Activated naive CD8-positive, alpha-beta T cell treated with anti-CD3 and anti-CD28 coated beads for 36 hours (primary cell): ENCODE measurements at regions not wholly inside any gene's neighbourhood (a gene's known extent, or its start where the extent isn't known, plus 50 kb on each side); places are given as distances from the start of the nearest gene placed in this dataset.

ENCODE experiments used
- DNase-seq: peaks from one replicate; pipeline ENCODE4 v3.0.0; 2021
- H3K27ac Mint-ChIP-seq: one replicate; pipeline ENCODE4 v1.8.0; 2022; ENCODE audit warnings: mild to moderate bottlenecking, moderate library complexity, mixed read lengths
- H3K27me3 Mint-ChIP-seq: one replicate; pipeline ENCODE4 v1.8.0; 2022; ENCODE audit warnings: mild to moderate bottlenecking, mixed read lengths
- H3K36me3 Mint-ChIP-seq: one replicate; pipeline ENCODE4 v1.8.0; 2021; ENCODE audit warnings: mild to moderate bottlenecking, mixed read lengths
- H3K4me1 Mint-ChIP-seq: one replicate; pipeline ENCODE4 v1.8.0; 2021; ENCODE audit warnings: mixed read lengths
- H3K4me3 Mint-ChIP-seq: one replicate; pipeline ENCODE4 v1.8.0; 2022; ENCODE audit warnings: mild to moderate bottlenecking, moderate library complexity, mixed read lengths
- H3K9me3 Mint-ChIP-seq: one replicate; pipeline ENCODE4 v1.8.0; 2022; ENCODE audit warnings: mixed read lengths

DNA sequence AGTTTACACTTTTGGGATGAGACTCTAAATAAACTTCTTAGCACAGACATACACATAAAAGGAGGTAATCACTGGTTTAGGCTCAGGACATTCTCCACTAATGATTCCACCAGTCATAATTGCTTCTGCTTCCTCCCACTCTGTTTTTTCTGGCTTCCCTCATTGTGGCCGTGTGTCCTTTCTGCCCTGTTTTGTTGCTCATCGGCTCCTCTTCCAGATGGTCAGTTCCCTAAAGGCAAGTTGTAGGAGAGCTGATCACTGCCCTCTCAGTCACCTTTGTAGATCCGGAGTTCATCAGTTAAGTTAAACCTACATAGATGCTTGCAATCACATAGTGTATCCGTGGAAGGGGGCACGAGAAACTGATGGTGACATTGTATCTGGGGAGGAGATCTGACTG lies 200.5 kb upstream of the ARG1 start:
- peaks cover 13% of the 10 kb centered on the region for H3K4me1 Mint-ChIP-seq
- no peak overlapping the region for H3K4me3 Mint-ChIP-seq
- peaks cover 2% of the 10 kb centered on the region for H3K9me3 Mint-ChIP-seq
- H3K36me3 Mint-ChIP-seq, result peaks cover 13% of the 10 kb centered on the region
- DNase-seq, result no peak
- no peak overlapping the region for H3K27ac Mint-ChIP-seq
- no peaks in the 10 kb centered on the region for H3K27me3 Mint-ChIP-seq

DNA sequence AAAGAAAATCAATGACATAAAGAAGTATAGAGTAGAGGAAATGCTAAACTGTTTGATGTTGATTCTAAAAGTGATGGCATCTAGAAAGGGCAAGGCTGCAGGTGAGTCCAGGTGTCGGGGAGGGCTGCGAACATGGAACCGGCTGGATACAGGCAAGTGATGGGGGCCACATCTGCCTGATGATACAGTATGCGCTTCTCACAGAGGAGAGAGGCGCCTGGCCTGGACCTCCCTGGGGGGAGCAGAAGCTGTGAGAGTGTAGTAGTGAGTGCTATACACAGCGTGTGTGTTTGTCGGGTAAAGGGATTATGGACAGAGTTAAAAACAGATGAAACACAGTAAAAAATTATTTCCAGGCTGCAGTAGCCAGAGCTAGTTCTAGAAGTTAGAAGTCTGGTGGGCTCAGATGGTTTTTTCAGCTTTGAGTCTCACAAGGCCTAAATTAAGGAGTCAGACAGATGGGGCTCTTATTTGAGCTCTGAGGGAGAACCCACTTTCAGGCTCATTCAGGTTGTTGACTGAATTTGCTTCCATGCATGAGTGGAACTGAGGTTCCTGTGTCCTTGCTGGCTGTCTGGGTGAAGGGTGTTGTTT lies 195.8 kb upstream of the ARG1 start:
- no peaks in the 10 kb centered on the region for H3K27me3 Mint-ChIP-seq
- DNase-seq, result no peak
- peaks cover 4% of the 10 kb centered on the region for H3K4me1 Mint-ChIP-seq
- peaks cover 2% of the 10 kb centered on the region for H3K9me3 Mint-ChIP-seq
- no peak overlapping the region for H3K4me3 Mint-ChIP-seq
- H3K27ac Mint-ChIP-seq, result no peak overlapping the region
- H3K36me3 Mint-ChIP-seq, result peaks cover 23% of the 10 kb centered on the region

DNA sequence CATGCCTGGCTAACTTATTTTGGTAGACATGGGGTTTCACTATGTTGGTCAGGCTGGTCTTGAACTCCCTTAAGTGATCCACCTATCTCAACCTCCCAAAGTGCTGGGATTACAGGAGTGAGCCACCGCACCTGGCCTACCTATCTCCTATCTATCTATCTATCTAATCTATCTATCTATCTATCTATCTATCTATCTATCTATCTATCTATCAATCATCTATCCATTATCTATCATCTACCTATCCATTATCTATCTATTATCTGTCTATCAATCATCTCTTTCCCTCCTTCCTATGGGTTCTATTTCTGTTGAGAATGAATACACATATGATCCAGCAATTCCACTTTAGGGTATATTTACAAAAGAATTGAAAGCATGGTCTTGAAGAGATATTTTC lies 194.2 kb upstream of the ARG1 start:
- Mint-ChIP-seq H3K9me3 (no peaks in the 10 kb centered on the region), H3K4me3 (no peak overlapping the region), H3K27ac (no peak overlapping the region), H3K36me3 (peaks cover 19% of the 10 kb centered on the region), H3K27me3 (no peaks in the 10 kb centered on the region), H3K4me1 (peaks cover 6% of the 10 kb centered on the region)
- DNase-seq, result no peak

DNA sequence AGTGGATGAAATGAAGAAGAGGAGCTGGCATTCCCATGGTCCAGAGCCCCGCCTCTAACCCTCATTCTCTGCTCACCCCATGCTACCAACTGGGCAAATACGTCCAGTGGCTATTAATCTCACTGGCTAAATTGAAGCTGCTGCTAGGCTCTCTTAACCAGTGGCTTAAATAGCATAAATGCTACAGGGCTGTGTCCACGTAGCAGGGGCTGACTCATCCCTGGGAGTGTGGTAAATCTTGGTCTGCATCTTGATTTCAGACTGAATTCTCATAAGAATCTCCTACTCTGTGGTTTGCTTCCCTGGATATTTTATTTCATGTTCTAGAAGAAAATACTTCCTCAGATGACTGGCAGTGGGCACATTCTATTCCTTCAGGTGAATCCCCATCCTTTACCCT lies 193.1 kb upstream of the ARG1 start:
- Mint-ChIP-seq H3K27me3 (no peaks in the 10 kb centered on the region), H3K4me3 (no peak overlapping the region), H3K9me3 (no peaks in the 10 kb centered on the region), H3K4me1 (peaks cover 11% of the 10 kb centered on the region), H3K36me3 (peaks cover 19% of the 10 kb centered on the region), H3K27ac (no peak overlapping the region)
- no peak for DNase-seq

DNA sequence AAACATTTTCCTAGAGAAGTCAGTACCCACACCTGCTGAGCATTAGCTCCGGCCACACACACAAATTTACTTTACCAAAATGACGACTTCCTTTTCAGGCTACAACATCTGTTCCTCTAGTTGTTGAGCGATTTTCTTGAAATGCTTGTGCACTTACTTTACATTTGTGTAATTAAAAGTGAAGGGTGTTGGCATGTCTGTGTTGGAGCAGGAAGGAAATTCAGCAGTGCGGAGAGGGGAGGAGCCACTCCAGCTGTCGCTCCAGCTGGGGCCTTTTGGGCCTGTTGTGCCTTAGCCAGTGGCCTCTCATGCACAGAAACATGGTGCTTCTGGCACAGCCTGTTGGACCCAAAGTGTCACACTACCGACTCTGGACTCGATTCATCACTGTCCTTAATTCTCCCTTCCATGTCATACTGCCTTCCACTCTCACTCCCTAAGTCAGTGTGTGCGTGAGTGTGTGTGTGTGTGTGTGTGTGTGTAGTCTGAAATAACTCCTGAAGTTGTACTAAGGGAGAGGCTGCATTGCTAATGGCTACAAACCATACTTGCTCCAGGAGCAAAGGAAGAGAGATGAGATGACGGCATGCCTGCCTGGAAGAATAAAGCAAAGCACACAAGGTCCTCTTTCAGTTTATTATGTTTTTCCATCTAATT lies 191.8 kb upstream of the ARG1 start:
- peaks cover 24% of the 10 kb centered on the region for H3K36me3 Mint-ChIP-seq
- peaks cover 13% of the 10 kb centered on the region for H3K4me1 Mint-ChIP-seq

DNA sequence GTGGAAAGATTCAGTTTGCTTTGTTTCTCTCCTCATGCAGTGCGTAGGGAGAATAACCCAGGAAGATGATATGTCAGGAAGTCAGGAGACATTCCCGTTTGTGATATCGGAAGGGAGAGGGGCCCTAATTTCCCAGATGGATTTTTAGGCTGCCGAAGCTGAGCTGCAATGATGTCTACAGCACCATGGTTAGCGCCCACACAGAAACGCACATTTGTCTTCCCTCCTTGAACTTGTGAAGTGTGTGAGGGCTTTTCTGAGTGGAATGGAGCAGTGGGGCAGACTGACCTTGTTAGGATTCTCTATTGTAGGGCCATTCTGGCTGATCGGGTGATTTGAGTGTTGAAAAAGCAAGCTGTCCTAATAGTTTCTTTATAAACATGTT lies 191.3 kb upstream of the ARG1 start:
- Mint-ChIP-seq H3K4me3 (no peak overlapping the region), H3K9me3 (no peaks in the 10 kb centered on the region), H3K36me3 (peaks cover 25% of the 10 kb centered on the region), H3K27me3 (no peaks in the 10 kb centered on the region), H3K4me1 (peaks cover 13% of the 10 kb centered on the region), H3K27ac (no peak overlapping the region)
- DNase-seq, result no peak

More for the DNA sequence above, 191.8 kb upstream of the ARG1 start:
- Mint-ChIP-seq H3K4me3 (no peak overlapping the region), H3K9me3 (no peaks in the 10 kb centered on the region), H3K27ac (no peak overlapping the region), H3K27me3 (no peaks in the 10 kb centered on the region)
- no peak for DNase-seq

DNA sequence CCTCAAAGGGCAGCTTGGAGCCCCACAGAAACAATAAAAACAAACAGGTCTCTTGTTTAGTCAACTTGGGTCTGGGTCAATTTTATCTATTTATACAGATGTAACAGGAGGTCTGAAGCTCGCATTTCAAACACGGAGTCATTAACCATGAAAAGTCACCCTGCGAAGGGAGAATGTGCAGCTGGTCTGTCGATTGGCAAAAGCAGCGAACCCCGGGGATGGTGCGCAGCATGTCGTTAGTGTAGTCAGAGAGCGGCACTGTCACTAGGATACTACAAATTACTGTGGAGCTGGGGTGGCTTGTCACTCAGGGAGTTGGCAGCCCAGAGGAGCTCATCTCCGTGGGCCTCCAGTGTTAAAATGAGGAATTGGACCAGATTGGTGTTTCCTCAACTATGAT lies 190.4 kb upstream of the ARG1 start:
- no peak overlapping the region for H3K4me3 Mint-ChIP-seq
- H3K27ac Mint-ChIP-seq, result no peak overlapping the region
- H3K9me3 Mint-ChIP-seq, result no peaks in the 10 kb centered on the region
- DNase-seq, result no peak
- H3K4me1 Mint-ChIP-seq, result peaks cover 13% of the 10 kb centered on the region
- H3K36me3 Mint-ChIP-seq, result peaks cover 25% of the 10 kb centered on the region
- no peaks in the 10 kb centered on the region for H3K27me3 Mint-ChIP-seq

DNA sequence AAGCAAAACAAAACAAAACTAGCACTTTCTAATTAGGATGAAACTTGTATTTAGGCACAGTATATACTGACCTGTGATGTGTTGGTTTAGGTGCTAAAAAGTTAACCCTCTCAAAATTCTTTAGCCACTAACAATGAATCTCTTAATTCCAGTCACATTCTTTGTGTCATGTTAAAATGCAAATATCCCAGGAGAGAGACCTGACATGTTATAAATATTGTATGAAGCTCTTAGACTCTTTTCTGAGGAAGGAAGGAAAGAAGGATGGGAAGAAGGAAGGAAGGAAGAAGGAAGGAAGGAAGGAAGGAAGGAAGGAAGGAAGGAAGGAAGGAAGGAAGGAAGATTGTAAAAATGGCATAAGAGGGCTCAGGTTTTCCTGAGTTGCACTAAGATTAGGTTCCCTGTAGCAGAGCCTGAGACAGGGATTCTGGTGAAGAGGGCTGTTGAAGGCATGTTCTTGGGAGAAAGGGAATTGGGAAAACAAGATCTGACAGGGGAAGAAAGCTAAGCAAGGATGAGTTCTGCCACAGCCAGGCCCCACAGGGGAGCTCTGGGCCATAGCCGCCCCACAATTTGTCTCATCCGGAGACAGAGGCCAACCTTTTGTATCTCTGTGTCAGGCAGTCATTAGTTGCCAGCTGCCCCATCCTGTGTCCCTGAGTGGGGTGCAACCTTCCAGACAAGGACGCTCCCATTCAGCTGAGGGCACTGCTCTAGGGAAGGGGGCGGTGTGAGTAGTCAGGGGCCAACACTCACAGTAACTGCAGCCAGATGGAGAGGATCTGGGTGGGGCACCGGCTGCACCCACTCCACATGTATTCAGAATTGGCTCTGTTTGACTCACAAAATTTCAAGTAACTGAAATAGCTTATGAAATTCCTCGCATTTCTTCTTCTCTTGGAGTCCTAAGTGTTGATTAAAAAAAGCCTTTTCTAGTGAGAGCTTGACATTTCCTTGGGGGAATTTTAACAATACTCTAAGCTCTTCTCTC lies 189.3 kb upstream of the ARG1 start:
- Mint-ChIP-seq H3K9me3 (no peaks in the 10 kb centered on the region), H3K27ac (no peak overlapping the region), H3K4me3 (no peak overlapping the region), H3K4me1 (peaks cover 13% of the 10 kb centered on the region), H3K27me3 (no peaks in the 10 kb centered on the region), H3K36me3 (peaks cover 28% of the 10 kb centered on the region)
- no peak for DNase-seq

DNA sequence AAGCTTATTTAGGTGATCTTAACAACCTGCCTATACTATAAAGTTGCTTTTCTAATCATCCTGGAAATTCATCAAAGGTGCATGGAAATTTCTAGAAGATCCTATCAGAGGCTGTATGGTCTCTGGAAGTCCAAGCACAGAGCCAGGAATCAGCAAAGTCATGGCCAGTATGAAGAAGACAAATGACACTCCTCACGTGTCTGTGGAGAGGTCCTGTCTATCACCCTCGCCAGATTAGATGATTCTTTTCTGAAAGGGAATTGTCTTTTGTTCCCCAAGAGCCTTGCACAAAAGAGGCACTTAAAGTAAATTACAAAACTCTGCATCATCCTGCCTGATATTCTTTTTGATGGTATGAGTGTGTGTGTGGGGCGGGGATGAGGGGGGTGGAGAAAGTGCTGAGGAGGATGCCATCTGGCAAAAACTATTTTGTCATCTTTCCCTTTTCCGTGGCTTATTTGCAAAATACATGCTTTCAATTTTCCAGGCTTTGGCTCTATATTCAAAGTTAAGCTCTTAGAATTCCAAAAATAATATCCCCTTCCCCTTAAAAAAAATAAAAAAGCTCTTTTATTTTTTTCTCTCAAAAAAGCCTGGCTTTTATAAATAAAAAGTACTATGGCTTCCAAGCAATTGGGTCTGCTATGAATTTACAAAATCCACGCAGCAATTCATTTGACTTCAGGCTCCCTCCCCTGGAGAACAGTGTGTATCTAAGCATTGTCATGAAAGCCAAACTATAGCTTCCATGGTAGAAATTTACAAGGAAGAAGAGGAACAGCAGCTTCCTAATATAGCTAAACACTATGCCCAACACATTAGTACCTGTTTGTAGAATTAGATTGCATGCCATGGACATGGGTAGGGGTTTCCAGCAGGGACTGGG lies 185.2 kb upstream of the ARG1 start:
- Mint-ChIP-seq H3K27ac (no peak overlapping the region), H3K9me3 (no peaks in the 10 kb centered on the region), H3K36me3 (peaks cover 23% of the 10 kb centered on the region), H3K4me1 (peaks cover 13% of the 10 kb centered on the region), H3K4me3 (no peak overlapping the region), H3K27me3 (no peaks in the 10 kb centered on the region)
- DNase-seq, result no peak

DNA sequence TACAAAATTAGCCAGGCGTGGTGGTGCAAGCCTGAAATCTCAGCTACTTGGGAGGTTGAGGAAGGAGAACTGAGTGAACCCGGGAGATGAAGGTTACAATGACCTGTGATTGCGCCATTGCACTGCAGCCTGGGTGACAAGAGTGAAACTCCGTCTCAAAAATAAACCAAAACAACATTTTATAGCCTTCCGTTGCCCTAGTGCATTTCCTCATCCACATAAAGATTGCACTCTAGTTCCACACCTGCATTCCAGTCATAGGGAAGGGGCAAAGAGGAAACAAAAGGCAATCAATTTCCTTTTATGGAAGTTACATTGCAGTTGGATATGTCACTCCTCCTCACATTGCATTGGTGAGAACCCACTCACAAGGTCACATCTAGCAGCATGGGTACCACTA lies 182.7 kb upstream of the ARG1 start:
- H3K9me3 Mint-ChIP-seq, result peaks cover 7% of the 10 kb centered on the region

DNA sequence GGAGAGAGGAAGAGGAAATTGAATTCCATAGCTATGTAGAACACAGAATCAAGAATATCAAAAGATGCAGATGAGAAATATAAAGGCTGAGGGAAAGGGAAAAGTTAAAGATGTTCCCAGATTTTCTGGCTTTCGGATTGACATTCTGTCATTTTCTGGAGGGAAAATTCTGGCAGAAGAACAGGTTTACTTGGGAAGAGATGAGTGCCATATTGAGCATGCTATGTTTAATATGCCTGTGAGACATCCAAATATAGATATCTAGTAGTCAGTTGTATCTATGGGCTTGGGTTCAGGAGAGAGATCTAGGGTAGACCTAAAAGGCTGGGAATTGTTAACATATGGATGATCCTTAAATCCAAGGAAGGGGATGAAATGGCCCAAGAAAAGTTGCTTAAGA lies 181.9 kb upstream of the ARG1 start:
- Mint-ChIP-seq H3K27me3 (no peaks in the 10 kb centered on the region), H3K9me3 (peaks cover 10% of the 10 kb centered on the region), H3K4me1 (peaks cover 3% of the 10 kb centered on the region), H3K36me3 (peaks cover 33% of the 10 kb centered on the region), H3K27ac (no peak overlapping the region), H3K4me3 (no peak overlapping the region)
- no peak for DNase-seq

More for the DNA sequence above, 182.7 kb upstream of the ARG1 start:
- peaks cover 34% of the 10 kb centered on the region for H3K36me3 Mint-ChIP-seq
- H3K4me1 Mint-ChIP-seq, result peaks cover 3% of the 10 kb centered on the region
- DNase-seq, result no peak
- H3K27ac Mint-ChIP-seq, result no peak overlapping the region
- H3K27me3 Mint-ChIP-seq, result no peaks in the 10 kb centered on the region
- H3K4me3 Mint-ChIP-seq, result no peak overlapping the region

DNA sequence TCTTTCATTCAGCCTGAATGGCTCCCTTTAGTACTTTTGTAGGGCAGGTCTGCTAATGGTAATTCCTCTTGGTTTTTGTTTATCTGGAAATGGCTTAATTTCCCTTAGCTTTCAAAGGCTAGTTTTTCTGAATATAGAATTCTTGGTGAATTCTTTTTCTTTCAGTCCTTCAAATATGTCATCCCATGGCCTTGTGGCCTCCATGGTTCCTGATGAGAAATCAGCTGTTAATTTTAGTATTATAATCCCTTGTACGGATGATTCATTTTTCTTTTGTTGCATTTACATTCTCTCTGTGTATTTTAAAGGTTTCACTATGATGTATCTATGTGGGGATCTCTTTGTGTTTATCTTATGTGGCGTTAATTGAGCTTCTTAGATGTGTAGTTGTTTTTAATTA lies 179.6 kb upstream of the ARG1 start:
- Mint-ChIP-seq H3K4me3 (no peak overlapping the region), H3K36me3 (peaks cover 34% of the 10 kb centered on the region), H3K4me1 (peaks cover 3% of the 10 kb centered on the region), H3K27ac (no peak overlapping the region), H3K9me3 (peaks cover 10% of the 10 kb centered on the region), H3K27me3 (no peaks in the 10 kb centered on the region)
- DNase-seq, result no peak

DNA sequence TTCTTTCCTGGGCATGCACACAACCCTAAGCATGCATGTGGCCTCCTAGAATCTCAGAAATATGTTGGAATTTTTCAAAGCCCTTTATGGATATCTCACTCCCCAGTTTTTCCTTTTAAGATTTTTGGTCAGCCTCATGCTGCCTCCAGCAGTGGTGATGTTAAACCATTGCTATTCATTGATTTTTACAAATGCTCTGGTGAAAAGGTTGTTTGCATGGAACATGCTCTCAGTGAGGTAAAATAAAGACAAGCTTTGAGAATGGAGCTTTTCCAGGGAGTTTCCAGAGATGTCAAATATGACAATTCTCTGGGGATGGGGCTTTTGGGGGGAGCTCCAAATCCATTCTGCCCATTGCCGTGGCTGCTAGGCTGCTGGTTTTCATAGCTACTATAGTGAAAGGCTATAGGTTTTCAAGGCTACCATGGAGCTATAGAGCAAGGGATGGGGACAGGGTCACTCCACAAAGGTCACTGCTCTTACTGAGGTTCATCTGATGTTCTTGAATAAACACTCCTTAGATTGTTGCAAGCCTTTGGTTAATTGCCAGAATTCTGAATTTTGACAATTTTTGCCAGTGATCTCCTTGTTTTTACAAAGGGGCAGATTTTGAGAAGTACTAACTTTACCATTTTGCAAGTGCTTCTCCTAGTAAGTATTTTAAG lies 178.1 kb upstream of the ARG1 start:
- peaks cover 36% of the 10 kb centered on the region for H3K36me3 Mint-ChIP-seq
- H3K27me3 Mint-ChIP-seq, result no peaks in the 10 kb centered on the region
- no peak for DNase-seq
- H3K27ac Mint-ChIP-seq, result no peak overlapping the region
- H3K4me3 Mint-ChIP-seq, result no peak overlapping the region
- peaks cover 4% of the 10 kb centered on the region for H3K4me1 Mint-ChIP-seq
- H3K9me3 Mint-ChIP-seq, result peaks cover 10% of the 10 kb centered on the region

DNA sequence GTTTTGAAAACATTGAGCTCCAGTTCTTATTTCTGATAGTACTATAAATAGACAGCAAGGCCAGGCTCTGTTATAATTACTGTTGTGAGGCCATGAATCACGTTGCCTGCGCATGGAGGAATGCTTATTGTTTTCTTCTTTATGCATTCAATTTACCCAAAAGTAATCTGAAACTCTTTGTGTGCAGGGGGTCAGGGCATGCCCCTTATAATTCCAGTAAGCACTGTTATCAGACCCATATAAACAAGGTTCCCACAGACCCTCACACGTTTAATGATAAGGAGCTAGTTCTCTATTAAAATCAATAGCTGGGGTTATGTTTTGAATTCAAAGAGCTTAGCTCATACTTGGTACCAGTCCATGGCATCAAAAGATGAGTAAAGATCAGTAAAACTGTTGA lies 174.8 kb upstream of the ARG1 start:
- Mint-ChIP-seq H3K27ac (no peak overlapping the region), H3K4me1 (peaks cover 14% of the 10 kb centered on the region), H3K36me3 (peaks cover 40% of the 10 kb centered on the region), H3K9me3 (peaks cover 20% of the 10 kb centered on the region), H3K4me3 (no peak overlapping the region), H3K27me3 (no peaks in the 10 kb centered on the region)
- DNase-seq, result no peak
